Transverse colon (tissue), 4 donors: ENCODE measurements at regions not wholly inside any gene's neighbourhood (a gene's known extent, or its start where the extent isn't known, plus 50 kb on each side); places are given as distances from the start of the nearest gene placed in this dataset.
"Not testable (repeated sequence)": the region's sequence is repeated elsewhere in the genome, so short reads cannot be mapped to it uniquely, and the experiment has no call there.

ENCODE experiments used
- EP300 ChIP-seq: sonication (generic); formaldehyde crosslinking; IDR thresholded peaks from one replicate; pipeline ENCODE4 v1.6.1; 2017; ENCODE audit warnings: antibody characterized with exemption, low read depth
- POLR2A ChIP-seq: fragments of 450-650 bp; IDR thresholded peaks from one replicate; pipeline ENCODE4 v1.6.1; 2016; ENCODE audit warnings: antibody characterized with exemption, mild to moderate bottlenecking, moderate library complexity
- POLR2AphosphoS5 ChIP-seq, 3 donors: sonication (generic); formaldehyde crosslinking; IDR thresholded peaks; one replicate each; pipeline ENCODE4 v1.6.1; 2016; ENCODE audit warnings: antibody characterized with exemption in 3 of 3
- TF ChIP-seq, protein P1 (sequence below), 5 experiments: fragments of 200-600 bp in 3 of 5; fragments of 450-650 bp in 2 of 5; sonication (generic) in 3 of 5; IDR thresholded peaks; 1 replicate in 2 of 5; 2 replicates in 3 of 5; pipeline ENCODE4 v1.5.1; 2016 to 2017; ENCODE audit warnings: antibody characterized with exemption in 5 of 5, inconsistent platforms in 3 of 5, mild to moderate bottlenecking in 2 of 5, moderate library complexity in 1 of 5

DNA sequence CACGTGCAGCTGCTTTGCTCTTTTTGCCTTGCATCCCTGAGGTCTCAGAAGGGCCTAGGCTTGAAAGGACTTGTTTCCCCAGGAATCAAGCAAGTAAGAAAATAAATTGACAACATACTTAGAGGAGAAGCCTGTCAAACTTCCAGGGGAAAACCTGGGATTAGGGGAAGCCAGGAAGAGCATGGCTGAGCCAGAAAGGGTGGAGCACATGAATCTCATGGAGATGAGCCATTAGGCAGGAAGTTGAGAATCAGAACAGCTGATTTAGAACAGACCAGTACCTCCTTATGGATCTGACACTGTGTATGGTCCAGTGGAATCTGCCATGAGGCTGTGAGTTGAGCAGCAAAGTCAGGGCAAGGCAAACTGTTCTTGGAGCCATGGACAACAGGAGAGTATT lies 511.0 kb downstream of the RPIA start:
- TF ChIP-seq EP300; POLR2AphosphoS5 (IDR thresholded peaks at IDR 0.05); POLR2A: not testable (repeated sequence)
- TF ChIP-seq, protein P1, sequence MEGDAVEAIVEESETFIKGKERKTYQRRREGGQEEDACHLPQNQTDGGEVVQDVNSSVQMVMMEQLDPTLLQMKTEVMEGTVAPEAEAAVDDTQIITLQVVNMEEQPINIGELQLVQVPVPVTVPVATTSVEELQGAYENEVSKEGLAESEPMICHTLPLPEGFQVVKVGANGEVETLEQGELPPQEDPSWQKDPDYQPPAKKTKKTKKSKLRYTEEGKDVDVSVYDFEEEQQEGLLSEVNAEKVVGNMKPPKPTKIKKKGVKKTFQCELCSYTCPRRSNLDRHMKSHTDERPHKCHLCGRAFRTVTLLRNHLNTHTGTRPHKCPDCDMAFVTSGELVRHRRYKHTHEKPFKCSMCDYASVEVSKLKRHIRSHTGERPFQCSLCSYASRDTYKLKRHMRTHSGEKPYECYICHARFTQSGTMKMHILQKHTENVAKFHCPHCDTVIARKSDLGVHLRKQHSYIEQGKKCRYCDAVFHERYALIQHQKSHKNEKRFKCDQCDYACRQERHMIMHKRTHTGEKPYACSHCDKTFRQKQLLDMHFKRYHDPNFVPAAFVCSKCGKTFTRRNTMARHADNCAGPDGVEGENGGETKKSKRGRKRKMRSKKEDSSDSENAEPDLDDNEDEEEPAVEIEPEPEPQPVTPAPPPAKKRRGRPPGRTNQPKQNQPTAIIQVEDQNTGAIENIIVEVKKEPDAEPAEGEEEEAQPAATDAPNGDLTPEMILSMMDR (IDR thresholded peaks at IDR 0.05), result not testable (repeated sequence)
